Calu3 (cell line): ENCODE measurements at regions not wholly inside any gene's neighbourhood (a gene's known extent, or its start where the extent isn't known, plus 50 kb on each side); places are given as distances from the start of the nearest gene placed in this dataset.
A peak's percentile ranks its signal among the peaks of the same experiment; 100 is the strongest.

Experiments used
- BruUV-seq: library from RNA; stranded (reverse); fragments of 400-500 nt; replicated peaks from 2 replicates; lab custom pipeline; 2021; lab: Mats Ljungman, UMichigan
- CTCF ChIA-PET: fragments of 300-600 bp; sonication (Branson Sonifier 250); formaldehyde crosslinking; loops from one replicate; lab custom pipeline; 2022; ENCODE audit warnings: antibody characterized with exemption; lab: Charles Lee
- DNase-seq: peaks from one replicate; pipeline ENCODE4 v3.0.0; 2022
- H3K27ac Mint-ChIP-seq: one replicate; pipeline ENCODE4 v1.8.0; 2022; ENCODE audit warnings: mixed read lengths; ENCODE audit not compliant: unreplicated experiment
- H3K27me3 Mint-ChIP-seq: one replicate; pipeline ENCODE4 v1.8.0; 2022; ENCODE audit warnings: mixed read lengths; ENCODE audit not compliant: unreplicated experiment
- H3K36me3 Mint-ChIP-seq: one replicate; pipeline ENCODE4 v1.8.0; 2022; ENCODE audit warnings: mild to moderate bottlenecking, moderate library complexity, mixed read lengths; ENCODE audit not compliant: insufficient read depth, unreplicated experiment
- H3K4me1 Mint-ChIP-seq: one replicate; pipeline ENCODE4 v1.8.0; 2022; ENCODE audit warnings: mild to moderate bottlenecking, low read depth, mixed read lengths; ENCODE audit not compliant: unreplicated experiment
- H3K4me3 Mint-ChIP-seq: one replicate; pipeline ENCODE4 v1.8.0; 2022; ENCODE audit warnings: mild to moderate bottlenecking, low read depth, moderate library complexity, mixed read lengths; ENCODE audit not compliant: unreplicated experiment
- H3K9me3 Mint-ChIP-seq: one replicate; pipeline ENCODE4 v1.8.0; 2022; ENCODE audit warnings: low read depth, mixed read lengths; ENCODE audit not compliant: unreplicated experiment
- CTCF ChIP-seq: fragments of 200-600 bp; IDR thresholded peaks from one replicate; pipeline ENCODE4 v1.8.0; 2022; ENCODE audit warnings: antibody characterized with exemption; ENCODE audit not compliant: unreplicated experiment
- intact Hi-C: fragments of 100-400 bp; cut with micrococcal nuclease; formaldehyde crosslinking; loops from one replicate; pipeline ENCODE4 v1.10.0; 2022; ENCODE audit not compliant: unreplicated experiment

GRCh38 chr4:117324851-117325491, 239.6 kb upstream of the TRAM1L1 start:
- no peaks in the 10 kb centered on the region for H3K27me3 Mint-ChIP-seq
- H3K36me3 Mint-ChIP-seq = no peaks in the 10 kb centered on the region
- H3K27ac Mint-ChIP-seq = peak overlapping the region; percentile 95
- H3K4me3 Mint-ChIP-seq = peak overlapping the region; percentile 56
- TF ChIP-seq CTCF = no peak
- intact Hi-C loops = loop anchor here (5.0 to 10.0 kb wide), 2 partner anchors 183 to 230 kb away; no protein-coding TSS in a partner anchor
- peaks cover 28% of the 10 kb centered on the region for H3K4me1 Mint-ChIP-seq
- no TSS peak for BruUV-seq
- no peaks in the 10 kb centered on the region for H3K9me3 Mint-ChIP-seq
- CTCF ChIA-PET = interaction anchor here (1.0 kb wide), 1 partner anchor 22 kb away, joined by 3 read pairs; no protein-coding TSS in a partner anchor
- DNase-seq = peak; percentile 53

GRCh38 chr4:117326091-117326490, 240.7 kb upstream of the TRAM1L1 start:
- CTCF ChIA-PET = no interaction called here
- intact Hi-C loops = loop anchor here (5.0 to 10.0 kb wide), 2 partner anchors 184 to 229 kb away; no protein-coding TSS in a partner anchor
- BruUV-seq = no TSS peak
- peaks cover 28% of the 10 kb centered on the region for H3K4me1 Mint-ChIP-seq
- H3K9me3 Mint-ChIP-seq = no peaks in the 10 kb centered on the region
- H3K4me3 Mint-ChIP-seq = no peak overlapping the region
- H3K36me3 Mint-ChIP-seq = no peaks in the 10 kb centered on the region
- no peak for TF ChIP-seq CTCF
- DNase-seq = no peak
- H3K27ac Mint-ChIP-seq = peak overlapping the region; percentile 95
- H3K27me3 Mint-ChIP-seq = no peaks in the 10 kb centered on the region

- no peak overlapping the region for H3K27ac Mint-ChIP-seq
- intact Hi-C loops = loop anchor here (5.0 to 10.0 kb wide), 2 partner anchors 185 to 227 kb away; no protein-coding TSS in a partner anchor
- H3K36me3 Mint-ChIP-seq = no peaks in the 10 kb centered on the region
- H3K4me3 Mint-ChIP-seq = no peak overlapping the region
- CTCF ChIA-PET = no interaction called here
- no peaks in the 10 kb centered on the region for H3K9me3 Mint-ChIP-seq
- H3K27me3 Mint-ChIP-seq = no peaks in the 10 kb centered on the region
- BruUV-seq = no TSS peak
- no peak for DNase-seq
- peaks cover 28% of the 10 kb centered on the region for H3K4me1 Mint-ChIP-seq
- no peak for TF ChIP-seq CTCF
Measured at GRCh38 chr4:117327491-117327890, 242.1 kb upstream of the TRAM1L1 start.

GRCh38 chr4:117328333-117328732, 243.0 kb upstream of the TRAM1L1 start:
- no peak for DNase-seq
- Mint-ChIP-seq H3K36me3 (no peaks in the 10 kb centered on the region), H3K4me3 (no peak overlapping the region), H3K27me3 (no peaks in the 10 kb centered on the region), H3K9me3 (no peaks in the 10 kb centered on the region), H3K27ac (no peak overlapping the region), H3K4me1 (peaks cover 25% of the 10 kb centered on the region)
- CTCF ChIA-PET = no interaction called here
- BruUV-seq = no TSS peak
- TF ChIP-seq CTCF = no peak
- intact Hi-C loops = loop anchor here (5.0 to 10.0 kb wide), 2 partner anchors 186 to 226 kb away; no protein-coding TSS in a partner anchor
